Activated CD8-positive, alpha-beta T cell treated with anti-CD3 and anti-CD28 coated beads, Interleukin-2, amount 10 ng/mL, durations not matched to agents 7 days and 5 days (primary cell): ENCODE measurements at regions not wholly inside any gene's neighbourhood (a gene's known extent, or its start where the extent isn't known, plus 50 kb on each side); places are given as distances from the start of the nearest gene placed in this dataset.

Experiments used
- ATAC-seq: fragments of 150-1000 bp; cut with Tn5 transposase; one replicate; pipeline ENCODE4 v1.10.0; 2021; ENCODE audit warnings: moderate library complexity
- CTCF ChIA-PET: fragments of 350-600 bp; sonication (Branson Sonifier 250); formaldehyde crosslinking; loops from one replicate; lab custom pipeline; 2021; ENCODE audit warnings: antibody characterized with exemption; lab: Charles Lee
- POLR2A ChIA-PET: fragments of 350-600 bp; sonication (Branson Sonifier 250); formaldehyde crosslinking; loops from one replicate; lab custom pipeline; 2021; ENCODE audit warnings: antibody characterized with exemption; lab: Charles Lee
- DNase-seq: peaks from one replicate; pipeline ENCODE4 v3.0.0-alpha.2; 2020
- H3K27ac Mint-ChIP-seq: one replicate; pipeline ENCODE4 v1.8.0; 2021; ENCODE audit warnings: mild to moderate bottlenecking, mixed read lengths
- H3K27me3 Mint-ChIP-seq: one replicate; pipeline ENCODE4 v1.8.0; 2021; ENCODE audit warnings: low read depth, mixed read lengths
- H3K36me3 Mint-ChIP-seq: one replicate; pipeline ENCODE4 v1.8.0; 2021; ENCODE audit warnings: low read depth, mixed read lengths
- H3K4me1 Mint-ChIP-seq: one replicate; pipeline ENCODE4 v1.8.0; 2021; ENCODE audit warnings: low read depth, mixed read lengths
- H3K4me3 Mint-ChIP-seq: one replicate; pipeline ENCODE4 v1.8.0; 2021; ENCODE audit warnings: mild to moderate bottlenecking, mixed read lengths
- H3K9me3 Mint-ChIP-seq: one replicate; pipeline ENCODE4 v1.8.0; 2022; ENCODE audit warnings: mixed read lengths; ENCODE audit not compliant: insufficient read depth

DNA sequence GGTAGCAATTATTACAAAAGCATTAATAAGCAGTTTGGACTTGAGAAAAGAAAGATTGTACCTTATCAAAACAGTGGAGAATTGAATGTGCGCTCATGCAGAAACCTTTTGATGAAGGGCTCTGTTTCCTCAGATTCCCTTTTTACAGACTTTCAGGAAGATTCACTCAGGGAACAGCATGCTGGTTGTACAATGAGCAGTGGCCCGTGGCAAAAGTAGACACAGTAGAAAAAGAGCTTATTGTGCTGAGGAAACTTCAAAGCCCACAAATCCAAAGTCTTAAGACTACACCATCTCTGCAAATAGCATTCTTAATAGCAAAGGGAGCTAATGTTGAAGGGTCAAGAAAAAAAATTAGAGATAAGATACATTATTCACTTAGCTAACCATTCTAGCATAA lies 858.9 kb downstream of the PDHA2 start:
- POLR2A ChIA-PET, result no interaction called here
- ATAC-seq (no peak), DNase-seq (no peak)
- Mint-ChIP-seq H3K4me3 (no peak overlapping the region), H3K36me3 (no peaks in the 10 kb centered on the region), H3K27ac (no peak overlapping the region), H3K4me1 (no peaks in the 10 kb centered on the region), H3K9me3 (peaks cover 15% of the 10 kb centered on the region), H3K27me3 (no peaks in the 10 kb centered on the region)
- CTCF ChIA-PET, result no interaction called here

DNA sequence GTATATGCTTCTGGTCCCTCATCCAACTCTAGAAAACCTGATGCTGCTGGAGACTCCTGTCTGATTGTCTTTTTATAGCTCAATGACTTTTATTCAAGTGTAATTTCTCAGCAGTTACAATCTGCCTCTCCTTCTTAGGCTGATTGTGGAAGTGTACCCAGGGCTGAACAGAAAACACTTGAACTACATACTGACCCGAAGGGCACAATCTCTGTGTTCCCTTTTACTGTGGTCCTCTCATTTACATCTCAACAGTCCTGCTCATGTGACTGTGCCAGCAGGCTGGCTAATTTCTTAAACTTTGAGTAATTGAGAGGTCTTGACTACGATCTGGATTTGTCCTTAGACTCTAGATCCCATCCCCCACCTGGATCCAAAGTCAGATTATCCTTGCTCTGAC lies 863.4 kb downstream of the PDHA2 start:
- ATAC-seq (no peak), DNase-seq (no peak)
- H3K36me3 Mint-ChIP-seq, result no peaks in the 10 kb centered on the region
- POLR2A ChIA-PET, result no interaction called here
- no peaks in the 10 kb centered on the region for H3K4me1 Mint-ChIP-seq
- H3K27me3 Mint-ChIP-seq, result no peaks in the 10 kb centered on the region
- no peak overlapping the region for H3K4me3 Mint-ChIP-seq
- peaks cover 16% of the 10 kb centered on the region for H3K9me3 Mint-ChIP-seq
- CTCF ChIA-PET, result no interaction called here
- H3K27ac Mint-ChIP-seq, result no peak overlapping the region

DNA sequence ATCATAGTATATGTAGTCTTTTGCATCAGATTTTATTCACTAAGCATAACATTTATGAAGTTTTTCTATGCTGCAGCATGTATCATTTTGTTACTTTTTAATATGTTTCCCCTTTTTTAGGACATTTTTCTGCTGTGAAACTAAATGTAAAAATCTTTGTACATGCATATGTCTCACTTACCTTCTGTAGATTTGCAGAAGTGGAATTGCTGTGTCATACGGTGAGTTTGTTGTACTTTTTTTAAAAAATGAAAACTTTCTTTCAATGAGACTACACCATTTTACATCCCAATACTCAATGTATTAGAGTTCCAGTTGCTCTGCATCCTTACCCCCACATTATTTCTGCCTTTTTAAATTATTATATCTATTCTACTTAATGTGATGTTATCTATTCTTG lies 868.9 kb downstream of the PDHA2 start:
- Mint-ChIP-seq H3K27ac (no peak overlapping the region), H3K9me3 (peaks cover 9% of the 10 kb centered on the region), H3K4me1 (no peaks in the 10 kb centered on the region), H3K27me3 (no peaks in the 10 kb centered on the region), H3K36me3 (no peaks in the 10 kb centered on the region), H3K4me3 (no peak overlapping the region)
- CTCF ChIA-PET, result no interaction called here
- POLR2A ChIA-PET, result no interaction called here
- ATAC-seq (no peak), DNase-seq (no peak)

DNA sequence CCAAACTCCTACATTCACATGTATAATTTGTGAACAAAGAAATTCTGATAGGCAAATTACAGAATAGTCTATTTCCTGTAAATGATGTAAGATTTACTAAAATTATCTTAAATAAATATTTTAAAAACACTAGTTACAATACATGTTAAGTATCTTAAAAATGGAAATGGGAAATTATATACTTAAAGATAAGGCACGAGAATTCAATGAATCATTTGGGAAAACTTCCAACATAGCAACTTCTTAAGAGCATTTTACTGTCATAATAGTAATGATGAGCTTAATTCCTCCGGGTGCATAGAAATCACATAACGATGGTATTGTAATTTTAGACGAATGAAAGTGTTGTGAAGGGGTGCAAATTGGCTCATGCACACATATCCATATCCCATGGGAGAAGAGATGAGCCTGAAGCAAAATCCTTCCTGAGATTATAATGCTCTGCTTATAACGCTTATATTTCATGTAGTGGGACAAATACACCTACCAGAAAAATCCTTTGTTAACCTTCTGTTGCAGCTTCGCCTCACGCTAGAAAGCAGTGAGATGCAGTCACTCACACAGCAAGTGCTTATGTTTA lies 873.5 kb downstream of the PDHA2 start:
- no peak overlapping the region for H3K27ac Mint-ChIP-seq
- ChIA-PET POLR2A (no interaction called here), CTCF (no interaction called here)
- DNase-seq (no peak), ATAC-seq (no peak)
- H3K4me1 Mint-ChIP-seq, result no peaks in the 10 kb centered on the region
- no peaks in the 10 kb centered on the region for H3K27me3 Mint-ChIP-seq
- H3K4me3 Mint-ChIP-seq, result no peak overlapping the region
- H3K36me3 Mint-ChIP-seq, result no peaks in the 10 kb centered on the region
- H3K9me3 Mint-ChIP-seq, result peaks cover 7% of the 10 kb centered on the region

DNA sequence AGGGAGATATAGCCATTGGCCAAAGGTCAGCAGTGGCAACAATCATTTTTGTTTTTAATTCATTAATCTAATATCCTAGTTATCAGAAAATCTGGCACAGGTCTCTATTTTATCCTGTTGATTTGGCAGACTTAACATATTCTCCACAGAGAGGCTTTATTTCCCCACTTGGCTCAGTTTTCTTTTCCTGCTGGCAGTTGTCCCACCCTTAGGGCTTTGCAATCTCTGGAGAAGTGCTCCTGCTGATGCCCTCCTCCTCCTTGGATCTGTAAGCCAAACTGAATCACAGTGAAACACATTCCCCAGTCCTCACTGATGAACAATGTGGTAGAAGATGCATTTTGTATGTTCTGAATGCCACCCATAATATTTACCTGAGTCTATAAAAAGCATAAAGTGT lies 889.7 kb downstream of the PDHA2 start:
- Mint-ChIP-seq H3K4me1 (no peaks in the 10 kb centered on the region), H3K4me3 (no peak overlapping the region), H3K36me3 (no peaks in the 10 kb centered on the region), H3K27ac (no peak overlapping the region), H3K27me3 (no peaks in the 10 kb centered on the region), H3K9me3 (no peaks in the 10 kb centered on the region)
- CTCF ChIA-PET, result no interaction called here
- ATAC-seq (no peak), DNase-seq (no peak)
- POLR2A ChIA-PET, result no interaction called here

DNA sequence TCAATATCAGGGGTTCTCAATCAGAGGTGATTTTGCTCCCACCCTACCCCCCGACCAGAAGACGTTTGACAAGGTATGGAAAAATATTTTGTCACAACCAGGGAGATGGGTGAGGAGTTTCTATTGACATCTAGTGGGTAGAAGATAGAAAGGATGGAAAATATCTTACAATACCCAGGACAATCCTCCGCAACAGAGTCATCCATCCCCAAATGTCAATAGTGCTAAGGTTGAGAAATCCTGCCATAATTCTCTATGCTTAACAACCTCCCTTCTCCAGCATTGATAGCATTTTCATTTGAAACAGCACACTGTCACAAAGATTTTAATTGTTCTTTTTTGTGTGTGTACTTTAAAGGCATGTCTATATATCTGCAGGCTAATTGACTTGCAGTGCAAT lies 890.5 kb downstream of the PDHA2 start:
- no peak for DNase-seq
- no peaks in the 10 kb centered on the region for H3K9me3 Mint-ChIP-seq
- H3K27ac Mint-ChIP-seq, result no peak overlapping the region
- H3K4me1 Mint-ChIP-seq, result no peaks in the 10 kb centered on the region
- H3K4me3 Mint-ChIP-seq, result no peak overlapping the region
- H3K36me3 Mint-ChIP-seq, result no peaks in the 10 kb centered on the region
- no peak for ATAC-seq
- no peaks in the 10 kb centered on the region for H3K27me3 Mint-ChIP-seq
- ChIA-PET CTCF (no interaction called here), POLR2A (no interaction called here)

DNA sequence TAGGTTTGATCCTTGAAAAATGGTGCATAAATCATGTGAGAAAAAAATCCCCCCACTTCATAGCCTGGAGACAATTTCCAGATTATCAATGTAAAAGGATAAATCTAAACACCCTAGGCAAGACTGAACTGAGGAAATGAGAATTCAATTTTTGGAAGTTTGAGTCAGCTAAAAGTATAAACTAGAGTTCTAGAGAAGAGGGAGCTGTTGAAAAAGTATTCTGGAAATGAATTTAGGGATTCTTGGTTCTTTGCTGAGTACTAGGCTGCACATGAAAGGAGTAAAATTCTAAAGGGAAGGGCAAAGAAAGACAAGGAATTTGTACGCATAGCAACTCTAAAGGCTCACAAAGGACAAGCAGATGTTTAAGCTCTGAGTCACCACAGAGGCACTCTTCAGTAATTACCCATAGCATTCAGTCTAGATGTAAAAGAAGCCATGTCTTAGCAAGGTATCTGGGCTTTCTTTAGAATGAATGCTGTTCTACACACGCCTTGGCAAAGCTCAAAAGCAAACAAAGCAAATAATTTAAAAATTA lies 896.5 kb downstream of the PDHA2 start:
- H3K27me3 Mint-ChIP-seq, result no peaks in the 10 kb centered on the region
- CTCF ChIA-PET, result no interaction called here
- no peak for ATAC-seq

DNA sequence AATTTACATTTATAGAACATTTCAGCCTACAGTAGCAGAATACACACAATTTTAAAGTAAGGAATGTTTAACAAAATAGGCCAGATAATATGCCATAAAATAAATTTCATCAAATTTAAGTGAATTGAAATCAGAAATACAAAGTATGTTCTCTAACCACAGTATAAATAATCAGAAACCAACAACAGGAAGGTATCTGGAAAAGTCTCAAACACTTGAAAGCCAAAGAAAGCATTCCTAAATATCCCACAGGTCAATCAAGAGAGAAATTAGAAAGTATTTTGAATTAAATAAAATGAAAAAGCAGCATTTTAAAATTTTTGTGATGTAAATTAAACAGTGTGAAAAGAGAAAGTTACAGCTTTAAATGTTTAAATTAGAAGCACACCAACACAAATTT lies 899.2 kb downstream of the PDHA2 start:
- H3K27ac Mint-ChIP-seq, result no peak overlapping the region
- no peaks in the 10 kb centered on the region for H3K9me3 Mint-ChIP-seq
- POLR2A ChIA-PET, result no interaction called here
- no peak overlapping the region for H3K4me3 Mint-ChIP-seq
- H3K36me3 Mint-ChIP-seq, result no peaks in the 10 kb centered on the region
- H3K4me1 Mint-ChIP-seq, result no peaks in the 10 kb centered on the region
- CTCF ChIA-PET, result no interaction called here
- no peak for DNase-seq
- no peaks in the 10 kb centered on the region for H3K27me3 Mint-ChIP-seq
- ATAC-seq, result no peak

More for the DNA sequence above, 896.5 kb downstream of the PDHA2 start:
- Mint-ChIP-seq H3K4me1 (no peaks in the 10 kb centered on the region), H3K9me3 (no peaks in the 10 kb centered on the region), H3K4me3 (no peak overlapping the region), H3K27ac (no peak overlapping the region), H3K36me3 (no peaks in the 10 kb centered on the region)
- no peak for DNase-seq
- POLR2A ChIA-PET, result no interaction called here

DNA sequence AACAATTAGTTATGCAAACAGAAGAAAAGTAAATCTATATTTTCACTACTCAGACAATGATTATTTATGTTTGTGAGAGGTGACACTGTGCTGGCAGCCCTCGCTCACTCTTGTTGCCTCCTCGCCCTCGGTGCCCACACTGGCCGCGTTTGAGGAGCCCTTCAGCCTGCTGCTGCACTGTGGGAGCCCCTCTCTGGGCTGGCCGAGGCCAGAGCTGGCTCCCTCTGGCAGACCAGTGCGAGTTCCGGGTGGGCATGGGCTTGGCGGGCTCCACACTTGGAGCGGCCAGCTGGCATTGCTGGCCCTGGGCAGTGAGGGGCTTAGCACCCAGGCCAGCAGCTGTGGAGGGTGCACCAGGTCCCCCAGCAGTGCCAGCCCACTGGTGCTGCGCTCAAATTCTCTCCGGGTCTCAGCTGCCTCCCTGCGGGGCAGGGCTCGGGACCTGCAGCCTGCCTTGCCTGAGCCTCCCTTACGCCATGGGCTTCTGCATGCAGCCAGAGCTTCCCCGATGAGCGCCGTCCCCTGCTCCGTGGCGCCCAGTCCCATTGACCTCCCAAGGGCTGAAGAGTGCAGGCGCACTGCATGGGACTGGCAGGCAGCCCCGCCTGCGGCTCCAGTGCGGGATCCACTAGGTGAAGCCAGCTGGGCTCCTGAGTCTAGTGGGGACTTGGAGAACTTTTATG lies 902.6 kb downstream of the PDHA2 start:
- Mint-ChIP-seq H3K27ac (no peak overlapping the region), H3K4me1 (no peaks in the 10 kb centered on the region), H3K9me3 (no peaks in the 10 kb centered on the region), H3K27me3 (no peaks in the 10 kb centered on the region), H3K36me3 (no peaks in the 10 kb centered on the region), H3K4me3 (no peak overlapping the region)
- ATAC-seq (no peak), DNase-seq (no peak)
- POLR2A ChIA-PET, result no interaction called here
- CTCF ChIA-PET, result no interaction called here

DNA sequence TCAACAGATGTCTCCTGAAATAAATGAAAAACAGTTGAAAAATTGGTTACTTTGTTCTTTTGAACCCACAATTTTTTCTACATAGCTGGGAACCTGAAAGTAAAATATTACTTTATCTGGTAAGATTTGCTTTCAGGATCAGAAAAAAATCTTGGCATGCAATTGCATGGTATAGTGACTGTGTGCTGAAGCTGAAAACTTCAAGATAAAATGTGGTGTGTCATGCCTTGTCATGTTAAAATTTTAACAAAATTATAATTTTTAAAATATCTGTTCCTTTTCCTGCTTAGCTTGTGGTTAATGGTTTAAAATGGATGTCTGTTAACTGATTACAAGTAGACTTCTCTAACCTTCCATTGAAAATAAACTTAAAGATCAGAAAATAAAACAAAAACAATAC lies 904.8 kb downstream of the PDHA2 start:
- DNase-seq, result no peak
- H3K36me3 Mint-ChIP-seq, result no peaks in the 10 kb centered on the region
- CTCF ChIA-PET, result no interaction called here
- POLR2A ChIA-PET, result no interaction called here
- H3K4me1 Mint-ChIP-seq, result no peaks in the 10 kb centered on the region
- no peaks in the 10 kb centered on the region for H3K27me3 Mint-ChIP-seq
- no peak overlapping the region for H3K4me3 Mint-ChIP-seq
- no peaks in the 10 kb centered on the region for H3K9me3 Mint-ChIP-seq
- no peak overlapping the region for H3K27ac Mint-ChIP-seq
- ATAC-seq, result no peak

DNA sequence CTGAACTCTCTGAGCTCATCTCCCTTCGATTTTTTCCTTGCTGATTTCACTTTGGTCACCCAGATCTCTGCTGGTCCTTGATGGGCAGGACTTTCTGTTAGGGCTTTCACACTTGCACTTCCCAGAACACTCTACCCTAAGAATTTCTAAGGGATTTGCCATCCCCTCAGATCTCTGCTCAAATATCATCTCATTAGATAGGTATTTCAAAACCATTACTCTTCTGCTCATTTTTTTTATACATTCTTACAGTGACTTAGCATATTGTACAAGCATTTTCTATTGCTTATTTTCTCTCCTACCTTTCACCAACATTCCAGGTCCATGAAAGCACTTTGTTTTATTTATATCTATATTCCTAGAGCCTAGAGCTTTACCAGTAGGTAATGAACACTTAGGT lies 913.3 kb downstream of the PDHA2 start:
- Mint-ChIP-seq H3K27ac (no peak overlapping the region), H3K4me1 (no peaks in the 10 kb centered on the region), H3K9me3 (no peaks in the 10 kb centered on the region), H3K36me3 (no peaks in the 10 kb centered on the region), H3K4me3 (no peak overlapping the region), H3K27me3 (no peaks in the 10 kb centered on the region)
- ChIA-PET CTCF (no interaction called here), POLR2A (no interaction called here)
- no peak for ATAC-seq
- no peak for DNase-seq

DNA sequence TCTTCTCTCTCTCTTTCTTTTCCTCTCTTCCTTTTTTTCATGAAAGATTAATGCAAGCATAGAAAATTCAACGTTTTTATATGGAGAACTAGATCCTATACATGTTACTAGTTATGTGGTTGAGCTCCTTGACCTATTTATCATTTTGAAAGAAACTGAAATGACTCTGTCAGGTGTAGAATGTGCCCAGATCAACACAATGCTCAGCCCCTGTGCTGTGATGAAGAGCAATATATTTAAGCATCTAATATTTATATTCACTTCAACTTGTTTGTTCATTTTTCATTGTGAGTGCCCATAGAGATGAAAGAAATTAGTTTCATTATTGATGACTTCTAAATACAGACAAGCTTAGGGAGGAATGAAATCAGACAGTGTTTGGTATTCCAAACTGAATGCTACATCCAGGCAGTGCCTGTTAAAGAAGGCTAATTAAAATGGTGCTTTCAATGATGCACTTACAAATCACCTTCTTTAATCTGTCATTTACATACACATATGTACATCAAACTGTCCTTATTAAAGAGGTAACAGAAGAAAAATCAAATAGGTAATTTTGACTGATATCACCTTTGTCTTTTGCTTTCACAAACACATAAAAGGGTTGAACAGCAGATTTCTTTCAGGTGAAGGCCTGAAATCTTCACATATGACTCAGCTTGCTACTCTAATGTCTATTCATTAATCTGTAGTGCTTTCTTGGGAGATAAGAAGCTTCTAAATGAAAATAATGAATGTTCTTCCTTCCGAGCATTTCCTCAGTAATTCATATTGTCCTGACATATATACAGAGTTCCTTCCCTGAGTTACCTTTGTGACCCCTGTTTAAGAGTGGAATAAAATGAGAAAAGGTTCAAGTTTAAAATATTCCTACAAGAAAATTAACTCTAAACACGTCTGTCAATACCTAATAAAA lies 915.9 kb downstream of the PDHA2 start:
- H3K27ac Mint-ChIP-seq, result no peak overlapping the region
- no peak overlapping the region for H3K4me3 Mint-ChIP-seq

More for the DNA sequence above, 915.9 kb downstream of the PDHA2 start:
- ChIA-PET CTCF (no interaction called here), POLR2A (no interaction called here)
- Mint-ChIP-seq H3K9me3 (peaks cover 4% of the 10 kb centered on the region), H3K36me3 (no peaks in the 10 kb centered on the region), H3K27me3 (no peaks in the 10 kb centered on the region), H3K4me1 (no peaks in the 10 kb centered on the region)
- DNase-seq, result no peak
- no peak for ATAC-seq
